ENCODE measurements at regions not wholly inside any gene's neighbourhood (a gene's known extent, or its start where the extent isn't known, plus 50 kb on each side); places are given as distances from the start of the nearest gene placed in this dataset.

- TF ChIP-seq CTCF (IDR thresholded peaks at IDR 0.05), result no peak
- DNase-seq, result no peak
- H3K4me1 ChIP-seq, result no peaks in the 10 kb centered on the region
- intact Hi-C loops (cut with DNase I), result no loop called here
- H3K27ac ChIP-seq, result no peak overlapping the region
- H3K4me3 ChIP-seq, result no peak overlapping the region
- no peaks in the 10 kb centered on the region for H3K27me3 ChIP-seq (ENCODE audit: low read depth)
- no peaks in the 10 kb centered on the region for H3K9me3 ChIP-seq
- H3K36me3 ChIP-seq, result no peaks in the 10 kb centered on the region
- ATAC-seq, result no peak
These were observed 161.1 kb upstream of the TOPAZ1 start for GRCh38 chr3:44080474-44081072.

- no peak overlapping the region for H3K27ac ChIP-seq
- H3K27me3 ChIP-seq (ENCODE audit: low read depth), result no peaks in the 10 kb centered on the region
- no peaks in the 10 kb centered on the region for H3K36me3 ChIP-seq
- intact Hi-C loops (cut with DNase I), result no loop called here
- no peak overlapping the region for H3K4me3 ChIP-seq
- H3K4me1 ChIP-seq, result no peaks in the 10 kb centered on the region
- H3K9me3 ChIP-seq, result no peaks in the 10 kb centered on the region
- no peak for TF ChIP-seq CTCF (IDR thresholded peaks at IDR 0.05)
- ATAC-seq, result no peak
- DNase-seq, result no peak
These were observed 151.7 kb upstream of the TOPAZ1 start for GRCh38 chr3:44090036-44090435.

GRCh38 chr3:44092497-44092896 lies 149.2 kb upstream of the TOPAZ1 start:
- Histone ChIP-seq H3K4me3 (no peak overlapping the region), H3K4me1 (no peaks in the 10 kb centered on the region), H3K27ac (no peak overlapping the region), H3K9me3 (no peaks in the 10 kb centered on the region), H3K36me3 (no peaks in the 10 kb centered on the region), H3K27me3 (ENCODE audit: low read depth) (no peaks in the 10 kb centered on the region)
- intact Hi-C loops (cut with DNase I), result no loop called here
- ATAC-seq, result no peak
- DNase-seq, result no peak
- TF ChIP-seq CTCF (IDR thresholded peaks at IDR 0.05), result no peak

- no peak for TF ChIP-seq CTCF (IDR thresholded peaks at IDR 0.05)
- intact Hi-C loops (cut with DNase I), result no loop called here
- H3K4me1 ChIP-seq, result no peaks in the 10 kb centered on the region
- H3K27ac ChIP-seq, result no peak overlapping the region
- H3K9me3 ChIP-seq, result no peaks in the 10 kb centered on the region
- no peaks in the 10 kb centered on the region for H3K36me3 ChIP-seq
- no peaks in the 10 kb centered on the region for H3K27me3 ChIP-seq (ENCODE audit: low read depth)
- ATAC-seq (no peak), DNase-seq (no peak)
- H3K4me3 ChIP-seq, result no peak overlapping the region
These were observed 148.2 kb upstream of the TOPAZ1 start for GRCh38 chr3:44093531-44093930.

GRCh38 chr3:44098656-44099415 lies 142.8 kb upstream of the TOPAZ1 start:
- no peak for ATAC-seq
- Histone ChIP-seq H3K4me1 (no peaks in the 10 kb centered on the region), H3K9me3 (no peaks in the 10 kb centered on the region), H3K4me3 (no peak overlapping the region), H3K27me3 (ENCODE audit: low read depth) (peaks cover 7% of the 10 kb centered on the region), H3K36me3 (no peaks in the 10 kb centered on the region), H3K27ac (no peak overlapping the region)
- TF ChIP-seq CTCF (IDR thresholded peaks at IDR 0.05), result no peak
- DNase-seq, result no peak
- intact Hi-C loops (cut with DNase I), result no loop called here

All from lower lobe of right lung (tissue), 2 donors.